ENCODE measurements at regions not wholly inside any gene's neighbourhood (a gene's known extent, or its start where the extent isn't known, plus 50 kb on each side); places are given as distances from the start of the nearest gene placed in this dataset.

DNA sequence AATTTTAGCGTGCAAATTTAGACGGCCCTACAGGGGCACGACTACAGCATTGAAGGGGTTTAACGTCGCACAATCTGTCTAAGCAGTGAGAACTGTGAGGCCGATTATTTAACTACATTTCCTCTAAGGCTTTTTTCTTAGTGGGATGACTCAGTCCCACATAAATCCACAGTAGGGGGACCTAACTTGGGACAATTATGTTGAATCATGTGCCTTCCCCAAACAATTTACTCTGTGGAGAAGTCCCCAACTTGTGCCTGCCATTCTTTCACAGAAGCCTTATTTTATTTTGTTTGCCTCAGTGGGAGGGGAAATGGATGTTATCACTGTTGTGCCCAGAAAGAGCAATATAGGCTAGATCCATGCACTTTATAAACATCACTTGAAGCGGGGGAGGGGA, 80.3 kb upstream of the CDCA7L start:
- TF ChIP-seq, protein P1, sequence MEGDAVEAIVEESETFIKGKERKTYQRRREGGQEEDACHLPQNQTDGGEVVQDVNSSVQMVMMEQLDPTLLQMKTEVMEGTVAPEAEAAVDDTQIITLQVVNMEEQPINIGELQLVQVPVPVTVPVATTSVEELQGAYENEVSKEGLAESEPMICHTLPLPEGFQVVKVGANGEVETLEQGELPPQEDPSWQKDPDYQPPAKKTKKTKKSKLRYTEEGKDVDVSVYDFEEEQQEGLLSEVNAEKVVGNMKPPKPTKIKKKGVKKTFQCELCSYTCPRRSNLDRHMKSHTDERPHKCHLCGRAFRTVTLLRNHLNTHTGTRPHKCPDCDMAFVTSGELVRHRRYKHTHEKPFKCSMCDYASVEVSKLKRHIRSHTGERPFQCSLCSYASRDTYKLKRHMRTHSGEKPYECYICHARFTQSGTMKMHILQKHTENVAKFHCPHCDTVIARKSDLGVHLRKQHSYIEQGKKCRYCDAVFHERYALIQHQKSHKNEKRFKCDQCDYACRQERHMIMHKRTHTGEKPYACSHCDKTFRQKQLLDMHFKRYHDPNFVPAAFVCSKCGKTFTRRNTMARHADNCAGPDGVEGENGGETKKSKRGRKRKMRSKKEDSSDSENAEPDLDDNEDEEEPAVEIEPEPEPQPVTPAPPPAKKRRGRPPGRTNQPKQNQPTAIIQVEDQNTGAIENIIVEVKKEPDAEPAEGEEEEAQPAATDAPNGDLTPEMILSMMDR (IDR thresholded peaks at IDR 0.05) = no peak
- DNase-seq (ENCODE audit: low spot score) (no peak), ATAC-seq (ENCODE audit: low FRiP score) (no peak)

DNA sequence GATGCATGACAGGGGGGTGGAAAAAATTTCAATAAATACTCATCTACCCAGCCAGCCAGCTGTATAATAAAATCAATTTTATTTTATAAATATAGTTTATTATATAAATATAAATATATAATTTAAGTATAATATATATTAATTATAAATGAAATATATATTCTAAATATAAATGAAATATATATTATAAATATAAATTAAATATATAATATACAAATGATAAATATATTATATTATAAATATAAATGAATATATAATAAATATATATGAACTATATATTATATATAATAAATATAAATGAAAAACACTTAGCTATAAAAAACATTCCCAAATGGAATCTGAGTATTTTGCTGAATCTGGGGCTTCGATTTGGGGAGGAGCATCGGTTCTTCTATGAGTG, 79.4 kb upstream of the CDCA7L start:
- no peak for DNase-seq (ENCODE audit: low spot score)
- TF ChIP-seq, protein P1 (IDR thresholded peaks at IDR 0.05) = no peak
- no peak for ATAC-seq (ENCODE audit: low FRiP score)

DNA sequence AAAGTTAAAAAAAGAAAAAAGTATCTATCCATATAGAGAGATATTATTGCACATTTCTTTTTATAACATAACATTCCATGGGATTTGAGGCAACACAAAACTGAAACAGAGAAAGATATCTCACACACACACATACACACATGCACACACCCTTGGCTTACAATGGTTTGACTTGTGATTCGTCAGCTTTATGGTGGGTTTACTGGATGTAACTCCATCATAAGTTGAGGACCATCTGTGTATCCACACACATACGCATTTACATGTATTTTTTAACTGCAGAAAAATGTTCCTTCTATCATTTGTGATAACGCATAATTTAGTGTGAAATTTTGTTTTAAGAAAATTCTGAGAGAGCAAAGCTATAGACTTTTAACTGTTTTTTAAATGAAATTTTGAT, 74.2 kb upstream of the CDCA7L start:
- TF ChIP-seq, protein P1 (IDR thresholded peaks at IDR 0.05) = no peak
- no peak for DNase-seq (ENCODE audit: low spot score)

DNA sequence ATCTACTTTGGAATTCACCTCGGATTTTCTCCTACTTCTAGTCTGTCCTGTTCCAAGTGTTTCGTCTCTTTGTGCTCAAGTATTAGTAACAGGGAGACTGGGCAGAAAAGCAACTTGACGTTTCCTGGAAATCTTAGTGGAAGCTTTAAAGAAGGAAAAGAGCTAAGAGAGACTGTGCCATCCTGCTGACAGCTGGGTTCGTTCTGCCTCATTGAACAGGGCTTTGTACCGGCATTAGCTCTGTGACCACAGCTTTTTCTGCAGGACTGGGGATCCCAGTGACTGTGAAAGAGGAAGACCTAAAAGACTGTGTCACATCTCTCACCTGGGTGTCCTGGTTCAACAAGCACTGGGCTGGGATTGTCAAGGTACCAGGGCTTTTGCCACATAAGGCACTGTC, 70.8 kb upstream of the CDCA7L start:
- no peak for ATAC-seq (ENCODE audit: low FRiP score)
- no peak for DNase-seq (ENCODE audit: low spot score)

More for the DNA sequence above, 74.2 kb upstream of the CDCA7L start:
- ATAC-seq (ENCODE audit: low FRiP score) = no peak

GRCh38 chr7:22013711-22014110, 68.0 kb upstream of the CDCA7L start:
- TF ChIP-seq, protein P1 (IDR thresholded peaks at IDR 0.05) = no peak
- ATAC-seq (ENCODE audit: low FRiP score) = no peak
- DNase-seq (ENCODE audit: low spot score) = no peak

More for the DNA sequence above, 70.8 kb upstream of the CDCA7L start:
- TF ChIP-seq, protein P1 (IDR thresholded peaks at IDR 0.05) = no peak

DNA sequence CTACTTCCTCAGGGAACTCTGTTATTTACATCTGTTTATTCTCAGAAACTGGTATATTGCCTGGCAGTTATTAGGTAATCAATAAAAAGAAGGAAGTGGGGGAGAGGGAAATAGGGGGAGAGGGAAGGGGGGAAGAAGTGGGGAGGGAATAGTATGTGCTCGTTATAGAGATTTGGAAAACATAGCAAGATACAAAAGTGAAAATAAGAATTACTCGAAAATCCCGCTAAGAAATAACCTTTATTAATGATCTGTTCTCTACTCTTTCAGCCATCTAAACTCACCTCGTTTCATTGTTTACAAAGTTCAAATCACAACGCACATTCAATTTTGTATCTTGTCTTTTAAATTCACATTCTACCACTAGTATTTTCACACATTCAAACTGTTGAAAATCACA, 63.0 kb upstream of the CDCA7L start:
- no peak for ATAC-seq (ENCODE audit: low FRiP score)
- TF ChIP-seq, protein P1 (IDR thresholded peaks at IDR 0.05) = no peak
- no peak for DNase-seq (ENCODE audit: low spot score)

GRCh38 chr7:22008087-22008486, 62.4 kb upstream of the CDCA7L start:
- ATAC-seq (ENCODE audit: low FRiP score) (no peak), DNase-seq (ENCODE audit: low spot score) (no peak)
- TF ChIP-seq, protein P1 (IDR thresholded peaks at IDR 0.05) = no peak
